Femur (tissue), 1 donor: ENCODE measurements at regions not wholly inside any gene's neighbourhood (a gene's known extent, or its start where the extent isn't known, plus 50 kb on each side); places are given as distances from the start of the nearest gene placed in this dataset.

Source experiments
- DNase-seq: peaks from one replicate; pipeline ENCODE4 v3.0.0-alpha.2; 2017

DNA sequence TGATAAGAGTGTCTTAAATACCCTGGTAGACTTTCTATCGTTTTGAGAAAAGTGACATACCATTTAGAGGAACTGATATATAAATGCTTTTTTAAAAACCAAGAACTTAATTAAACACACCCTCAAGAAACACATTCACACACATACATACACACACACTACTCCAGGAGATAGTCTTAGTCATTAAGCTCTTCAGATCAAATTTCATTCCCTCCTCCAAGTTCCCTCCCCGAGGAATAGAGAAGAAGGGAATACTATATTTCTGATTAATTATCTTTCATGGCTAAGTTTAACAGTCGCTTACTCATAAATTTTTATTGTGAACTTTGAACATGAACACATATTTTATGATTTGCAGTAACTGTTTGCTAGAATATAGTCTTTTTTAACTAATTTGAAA is 1109.5 kb downstream of the SLITRK1 start:
- DNase-seq = no peak

DNA sequence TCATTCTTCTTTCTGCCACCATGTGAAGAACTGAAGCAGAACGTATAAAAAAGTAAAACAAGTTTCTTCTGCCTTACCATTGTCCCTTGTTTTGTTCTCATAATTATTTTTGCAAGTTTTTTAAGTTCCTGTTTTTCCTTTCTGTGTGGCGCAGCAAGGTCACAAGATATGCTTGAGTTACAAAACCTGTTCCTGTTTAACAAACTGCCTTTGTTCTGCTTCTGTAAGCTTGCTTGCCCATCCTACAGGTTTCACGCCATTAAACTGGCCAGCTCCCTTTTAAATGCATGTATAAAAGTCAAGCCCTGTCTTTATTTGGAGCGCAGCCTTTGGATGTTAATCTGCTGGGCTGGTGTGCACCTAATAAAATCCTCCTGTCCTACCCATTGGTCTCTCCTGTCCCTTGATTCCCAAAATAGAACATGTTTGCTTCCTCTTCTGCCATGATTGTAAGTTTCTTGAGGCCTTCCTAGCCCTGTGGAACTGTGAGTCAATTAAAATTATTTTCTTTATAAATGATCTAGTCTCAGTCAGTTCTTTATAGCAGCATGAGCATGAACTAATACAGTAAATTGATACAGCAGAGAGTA is 1115.4 kb downstream of the SLITRK1 start:
- no peak for DNase-seq

DNA sequence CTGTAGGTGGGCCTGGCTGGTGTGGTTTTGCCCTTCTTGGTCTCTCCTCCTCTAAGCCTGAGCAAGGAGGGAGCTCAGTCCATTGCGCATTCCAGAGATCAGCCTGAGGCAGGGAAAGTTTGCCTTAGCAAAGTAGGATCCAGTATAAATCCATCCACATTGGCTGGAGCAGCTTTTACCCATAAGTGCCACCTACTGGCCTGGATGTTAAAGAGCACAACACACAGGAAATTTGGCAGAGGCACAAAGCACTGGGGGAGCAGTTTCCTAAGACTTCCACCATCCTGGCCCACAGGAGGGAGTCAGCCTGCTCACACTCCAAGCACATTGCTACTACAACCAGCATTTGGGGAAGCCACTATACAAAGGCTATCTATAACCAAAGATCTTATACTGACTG is 1124.2 kb downstream of the SLITRK1 start:
- no peak for DNase-seq

DNA sequence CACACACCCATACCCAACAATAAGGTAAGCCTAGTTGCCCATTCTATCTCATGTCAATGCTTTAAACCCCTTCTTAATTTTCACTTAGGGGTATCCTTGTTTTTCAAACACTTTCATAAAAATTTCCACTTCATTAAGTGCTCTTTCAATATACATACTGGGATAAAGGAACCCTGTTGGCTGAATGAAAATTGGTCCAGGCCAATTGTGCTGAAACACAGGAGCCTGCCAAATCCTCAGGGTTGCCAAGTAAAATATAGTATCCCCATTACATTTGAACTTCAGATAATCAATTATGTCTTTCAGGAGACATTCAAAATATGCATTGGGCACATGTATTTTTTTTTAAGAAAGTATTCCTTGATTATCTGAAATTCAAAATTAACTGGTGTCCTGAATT is 1131.1 kb downstream of the SLITRK1 start:
- no peak for DNase-seq

DNA sequence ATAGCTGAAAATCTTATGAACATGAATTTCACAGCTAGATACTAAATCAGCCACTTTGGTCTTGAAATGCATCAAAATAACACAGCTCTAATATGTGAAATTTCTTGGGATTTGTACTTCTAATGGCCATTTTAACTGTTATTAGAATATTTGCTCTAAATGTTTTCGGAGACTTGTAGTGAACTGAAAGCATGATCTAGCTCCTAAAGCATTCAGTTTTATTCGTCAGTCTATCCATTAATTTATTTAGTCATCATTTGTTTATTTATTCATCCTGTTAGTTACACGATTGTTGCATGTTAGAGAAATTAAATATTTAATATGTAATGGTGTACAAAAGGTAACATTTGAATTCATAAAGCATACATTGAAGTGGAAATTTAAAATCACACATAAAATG is 1132.7 kb downstream of the SLITRK1 start:
- DNase-seq = no peak

DNA sequence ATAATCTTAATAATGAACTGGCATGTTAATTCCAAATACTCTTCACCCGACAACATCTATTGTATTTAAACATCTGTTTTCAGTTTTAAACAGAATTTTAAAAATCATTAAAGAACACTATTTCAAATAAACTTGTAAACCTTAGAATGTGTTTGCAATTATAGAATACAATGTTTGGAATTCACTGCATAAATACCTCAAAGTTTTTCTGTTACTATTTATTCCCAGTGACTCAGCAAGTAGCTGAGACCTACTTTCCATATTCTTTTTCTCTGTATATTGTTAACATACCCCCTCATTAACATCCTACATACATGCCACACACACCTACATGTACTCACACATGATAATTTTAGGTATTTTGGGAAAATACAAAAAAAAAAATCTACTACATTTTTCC is 1134.3 kb downstream of the SLITRK1 start:
- no peak for DNase-seq

DNA sequence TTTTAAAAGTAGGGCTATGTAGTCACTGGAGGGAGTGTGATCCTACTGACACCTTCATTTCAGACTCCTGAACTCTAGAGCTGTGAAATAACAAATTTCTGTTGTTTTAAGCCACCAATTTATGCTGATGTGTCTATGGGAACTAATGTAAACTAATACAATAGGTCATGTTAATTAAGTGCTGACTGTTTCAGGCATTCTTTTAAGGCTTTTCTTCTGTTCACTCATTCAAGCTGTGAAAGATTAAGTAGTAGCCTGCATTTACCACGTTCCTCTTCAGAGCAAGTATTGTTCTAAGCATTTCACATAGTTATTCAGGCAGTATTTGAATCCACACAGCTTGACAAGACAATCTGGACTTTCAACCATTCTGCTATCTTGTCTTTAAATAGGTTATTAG is 1135.0 kb downstream of the SLITRK1 start:
- DNase-seq = no peak

DNA sequence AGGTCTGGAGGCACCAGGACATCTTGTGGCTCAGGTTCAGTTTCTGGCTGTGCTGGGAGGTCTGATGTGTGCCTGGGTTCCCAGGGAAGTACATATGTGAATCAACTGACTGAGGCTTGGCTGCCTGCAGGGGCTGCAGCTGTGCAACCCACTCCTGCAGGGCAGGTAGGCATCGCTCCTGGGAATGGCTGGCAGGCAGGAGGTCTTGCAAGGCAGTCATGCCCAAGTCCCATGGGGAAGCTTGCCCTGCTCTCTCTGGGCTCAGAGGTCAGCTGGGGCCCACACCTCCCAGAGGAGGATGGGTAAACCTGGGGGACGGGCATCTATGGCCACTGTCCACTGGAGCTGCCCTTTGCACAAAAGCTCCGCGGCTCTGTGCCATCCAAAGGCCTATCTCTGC is 1141.8 kb downstream of the SLITRK1 start:
- no peak for DNase-seq

DNA sequence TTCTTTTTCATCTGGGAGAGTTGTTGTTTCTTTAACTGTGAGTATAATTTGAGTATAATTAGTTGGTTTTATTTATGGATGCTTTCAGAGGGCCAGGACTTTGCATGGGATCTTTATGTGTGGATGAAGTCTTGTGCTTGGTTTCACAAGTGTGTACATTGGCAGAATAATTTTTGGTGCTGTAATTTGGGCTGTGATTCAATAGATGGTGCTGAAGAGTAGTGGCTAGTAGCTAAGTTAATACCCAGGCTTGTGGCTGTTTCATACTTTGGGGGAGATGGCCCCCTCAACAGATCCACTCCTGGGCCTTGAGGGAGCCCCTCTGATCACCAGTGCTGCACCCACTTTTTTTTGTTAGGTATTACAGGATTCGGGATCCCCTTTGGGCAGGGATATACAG is 1142.4 kb downstream of the SLITRK1 start:
- no peak for DNase-seq

DNA sequence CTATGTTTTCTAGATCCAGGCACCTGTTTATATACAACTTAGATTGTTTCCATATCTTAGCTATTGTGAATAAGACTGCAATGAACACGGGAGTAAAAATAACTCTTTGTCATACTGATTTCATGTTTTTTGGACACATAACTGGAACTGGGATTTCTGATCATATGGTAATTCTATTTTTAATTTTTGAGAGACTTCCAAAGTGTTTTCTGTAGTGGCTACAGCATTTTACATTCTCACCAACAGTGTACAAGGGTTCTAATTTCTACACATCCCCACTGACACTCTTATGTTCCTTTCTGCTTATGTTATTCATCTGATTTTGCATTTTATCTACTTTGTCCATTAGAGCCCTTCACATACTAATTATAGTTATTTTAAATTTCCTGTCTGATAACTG is 1152.9 kb downstream of the SLITRK1 start:
- DNase-seq = no peak

DNA sequence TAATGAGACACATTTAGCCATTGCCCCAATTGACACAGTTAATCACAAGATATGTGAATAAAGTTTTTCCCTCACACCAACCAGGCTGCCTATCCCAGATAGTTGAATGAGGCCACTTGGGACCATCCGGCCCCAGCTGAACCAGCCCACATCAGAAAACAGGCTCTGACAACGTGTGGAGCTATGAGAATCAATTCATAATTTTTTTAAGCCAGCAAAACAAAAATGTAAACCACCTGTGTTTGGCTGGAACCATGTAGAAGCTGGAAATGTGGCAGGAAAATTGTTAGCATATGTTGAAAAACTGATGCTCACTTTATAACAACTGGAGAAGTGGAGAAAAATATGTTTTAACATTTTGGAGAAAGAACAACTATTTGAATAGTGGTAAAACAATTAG is 1161.3 kb downstream of the SLITRK1 start:
- DNase-seq = no peak

DNA sequence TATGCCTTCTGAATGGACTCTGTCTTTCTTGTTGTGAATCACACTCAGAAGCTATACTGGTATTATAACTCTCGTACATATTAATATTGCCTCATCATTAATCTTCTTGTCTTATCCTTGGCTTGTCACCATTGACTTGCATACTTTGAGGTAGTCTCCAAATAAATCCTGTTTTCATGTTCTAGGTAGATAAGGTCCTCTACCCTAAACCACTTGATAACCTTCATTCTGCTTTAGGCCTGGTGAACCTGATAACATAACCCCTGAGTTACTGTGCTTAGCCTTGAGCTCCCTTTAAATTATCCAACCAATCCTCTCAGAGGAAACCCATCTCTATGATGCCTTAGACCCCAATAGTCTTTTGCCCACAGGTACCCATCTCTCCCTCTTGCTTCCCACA is 1162.3 kb downstream of the SLITRK1 start:
- DNase-seq = no peak

DNA sequence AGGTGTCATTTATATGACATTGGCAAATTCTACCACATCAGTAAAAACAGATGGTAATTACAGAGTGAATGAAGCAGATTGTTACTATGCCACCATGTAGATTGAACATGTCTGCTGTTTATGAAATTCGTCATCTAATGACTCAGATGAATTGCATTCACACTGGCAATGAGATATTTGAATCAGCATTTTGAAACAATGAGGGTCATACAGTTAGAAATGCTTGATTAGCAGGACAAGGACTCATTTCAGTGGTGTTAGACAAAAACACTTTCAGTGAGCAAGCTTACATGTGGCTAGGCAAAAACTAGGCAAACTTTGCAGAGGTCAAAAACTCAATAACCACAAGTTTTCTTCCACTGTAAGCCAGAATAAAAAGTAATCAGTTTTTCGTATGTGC is 1165.0 kb downstream of the SLITRK1 start:
- DNase-seq = no peak

DNA sequence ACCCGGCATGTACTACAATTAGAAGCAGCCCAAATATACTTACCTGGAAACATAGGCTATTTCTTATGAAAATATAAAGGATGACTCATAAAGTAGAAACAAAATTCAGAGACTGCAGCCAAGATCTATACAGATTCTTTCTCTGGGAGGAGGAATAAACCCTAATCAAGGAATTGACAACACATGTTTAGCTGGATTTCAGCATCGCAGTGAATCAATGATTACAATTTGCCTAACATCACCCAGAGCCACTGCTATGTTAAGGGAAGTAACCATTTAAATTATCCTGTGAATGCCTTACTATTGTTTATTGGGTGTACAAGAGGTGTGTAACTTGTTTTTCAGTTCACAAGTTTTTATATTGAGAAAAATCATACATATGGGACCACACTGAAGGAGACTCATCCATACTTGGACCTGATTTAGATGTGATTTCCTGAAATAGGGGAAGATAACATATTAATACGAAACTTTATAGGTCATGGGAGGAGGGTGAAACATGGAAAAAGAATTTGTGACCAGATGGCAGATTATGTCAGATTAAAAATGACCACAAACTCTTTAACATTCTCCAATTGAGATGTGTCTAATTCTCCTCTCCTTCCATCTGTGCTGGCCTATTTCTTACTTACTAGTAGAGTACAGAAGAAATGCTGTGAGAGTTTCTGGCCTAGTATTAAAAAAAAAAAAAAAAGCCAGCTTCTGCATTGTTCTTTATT is 1168.4 kb downstream of the SLITRK1 start:
- DNase-seq = no peak

DNA sequence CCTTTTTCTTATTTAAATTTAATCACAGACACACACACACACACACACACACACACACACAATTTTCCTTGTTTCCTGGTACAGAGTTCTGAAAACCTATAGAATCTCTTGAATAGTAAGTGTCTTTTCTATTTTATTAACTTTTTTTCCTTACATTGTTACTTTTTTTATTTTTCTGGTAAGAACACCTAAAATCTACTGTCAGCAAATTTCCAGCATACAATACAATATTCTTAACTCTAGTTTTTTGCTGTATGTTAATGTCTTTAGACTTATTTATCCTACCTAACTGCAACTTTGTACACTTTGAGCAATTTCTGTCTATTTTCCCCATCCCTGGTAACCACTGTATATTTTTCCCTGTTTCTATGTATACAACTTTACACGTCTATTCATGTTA is 1179.8 kb downstream of the SLITRK1 start:
- DNase-seq = no peak

DNA sequence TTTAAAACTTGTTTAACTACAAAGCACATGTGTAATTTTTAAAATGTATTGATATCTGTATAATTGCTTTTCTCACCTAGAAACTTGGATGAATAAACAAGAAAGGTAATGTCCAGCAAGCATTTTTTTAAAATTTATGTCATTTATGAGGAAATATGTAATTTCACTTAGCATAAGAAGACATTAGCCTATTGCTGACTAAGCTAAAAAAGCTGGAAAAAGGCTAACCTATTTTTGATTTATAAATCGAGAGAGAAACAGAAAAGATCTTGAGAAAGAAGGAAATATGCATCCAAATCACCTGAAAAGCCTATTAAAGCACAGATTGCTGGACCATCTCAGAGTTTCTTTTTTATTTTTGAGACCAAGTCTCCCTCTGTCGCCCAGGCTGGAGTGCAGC is 1181.3 kb downstream of the SLITRK1 start:
- no peak for DNase-seq

DNA sequence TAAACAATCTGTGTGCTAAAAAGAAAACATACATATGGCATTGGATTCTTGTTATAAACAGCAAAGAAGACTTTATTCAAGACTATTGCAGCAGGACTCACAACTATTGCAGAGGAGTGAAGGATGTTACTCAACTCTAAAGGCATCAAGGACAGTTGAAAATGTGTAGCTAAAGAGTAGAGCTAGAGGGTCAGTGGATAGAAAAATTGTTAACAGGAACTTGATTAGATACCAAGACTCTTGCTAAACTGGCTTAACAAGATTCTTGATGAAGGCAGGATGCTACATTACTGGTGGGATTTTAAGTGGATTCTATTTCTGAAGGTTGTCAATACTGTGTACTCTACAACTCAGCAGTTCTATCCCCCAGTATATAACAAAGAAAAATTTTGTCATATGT is 1183.3 kb downstream of the SLITRK1 start:
- no peak for DNase-seq

DNA sequence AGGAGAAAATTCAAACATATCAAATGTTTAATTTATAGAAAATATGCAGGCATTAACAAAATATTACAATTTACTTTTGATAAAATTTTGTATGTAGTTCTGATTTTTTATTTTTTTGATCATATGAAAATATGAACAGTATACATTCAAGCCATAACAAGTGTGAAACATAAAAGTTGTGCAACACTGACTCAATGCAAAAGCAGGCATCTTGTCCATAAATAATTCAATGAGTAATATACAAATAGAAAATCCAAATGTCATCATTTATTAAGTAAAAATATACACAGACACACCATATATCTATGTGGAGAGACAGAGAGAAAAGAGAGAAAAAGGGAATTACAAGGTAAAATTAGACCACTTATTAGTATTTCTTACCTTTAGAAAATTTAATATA is 1183.9 kb downstream of the SLITRK1 start:
- DNase-seq = no peak

DNA sequence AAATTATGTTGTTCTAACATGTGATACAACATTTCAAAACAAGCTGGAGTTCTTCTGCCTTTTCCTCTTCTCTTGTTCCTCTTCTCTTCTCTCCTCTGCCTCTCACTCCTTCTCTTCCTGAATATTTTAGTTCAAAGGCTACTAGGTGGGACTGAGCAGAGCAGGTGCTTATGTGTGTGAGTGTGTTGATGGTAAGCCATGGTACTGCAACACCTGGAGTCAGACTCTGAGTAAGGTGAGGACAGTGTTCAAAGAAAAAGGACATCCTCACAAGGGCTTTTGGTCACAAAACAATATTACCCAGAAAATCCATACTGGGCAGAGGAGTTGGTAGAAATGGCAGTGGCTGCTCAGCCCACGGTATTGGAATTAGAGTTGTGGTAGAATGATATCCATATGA is 1188.7 kb downstream of the SLITRK1 start:
- DNase-seq = no peak

DNA sequence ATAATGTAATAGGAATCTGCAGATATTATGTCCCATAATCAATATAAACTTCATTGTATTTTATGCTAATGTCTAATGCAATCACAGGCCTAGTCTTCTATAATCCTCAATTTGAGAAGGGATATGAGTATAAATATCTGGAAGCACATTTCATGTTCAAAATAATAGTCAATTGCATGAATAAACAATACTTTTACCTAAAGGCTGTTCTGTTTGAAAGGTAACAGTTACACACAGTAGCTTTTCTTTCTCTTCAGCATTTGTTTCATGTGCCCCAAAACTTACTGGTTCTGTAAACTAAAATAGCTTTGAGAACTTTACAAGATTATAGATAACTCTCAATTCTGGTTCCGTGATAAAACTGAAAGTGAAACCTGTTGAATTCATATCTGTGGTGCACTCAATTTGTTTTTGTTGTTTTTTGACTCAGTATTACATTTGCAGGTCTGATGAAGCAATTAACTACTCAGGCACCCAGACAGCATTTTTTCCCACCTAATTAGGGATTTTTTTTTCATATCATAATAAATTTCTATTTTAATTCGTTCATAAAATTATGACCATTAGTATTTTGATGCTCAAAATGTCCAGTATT is 1193.8 kb downstream of the SLITRK1 start:
- DNase-seq = no peak

DNA sequence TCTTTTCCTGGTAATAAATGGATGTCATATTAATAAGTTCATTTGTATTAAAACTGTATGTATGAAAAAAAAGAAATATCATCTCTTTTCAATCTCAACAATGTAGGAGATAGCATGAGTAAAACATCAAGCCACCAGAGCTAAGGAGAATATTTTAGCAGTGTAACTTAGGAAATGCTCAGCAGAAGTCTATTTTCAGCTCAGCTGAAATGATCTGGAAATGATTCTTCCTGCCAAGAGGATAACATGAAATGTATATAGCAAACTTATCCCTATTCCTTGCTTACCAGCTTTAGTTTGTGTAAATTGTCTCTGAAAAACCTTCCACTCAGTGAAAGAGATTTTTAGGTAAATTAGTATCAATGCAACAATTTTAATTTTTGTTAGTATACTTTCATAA is 1194.4 kb downstream of the SLITRK1 start:
- DNase-seq = no peak

DNA sequence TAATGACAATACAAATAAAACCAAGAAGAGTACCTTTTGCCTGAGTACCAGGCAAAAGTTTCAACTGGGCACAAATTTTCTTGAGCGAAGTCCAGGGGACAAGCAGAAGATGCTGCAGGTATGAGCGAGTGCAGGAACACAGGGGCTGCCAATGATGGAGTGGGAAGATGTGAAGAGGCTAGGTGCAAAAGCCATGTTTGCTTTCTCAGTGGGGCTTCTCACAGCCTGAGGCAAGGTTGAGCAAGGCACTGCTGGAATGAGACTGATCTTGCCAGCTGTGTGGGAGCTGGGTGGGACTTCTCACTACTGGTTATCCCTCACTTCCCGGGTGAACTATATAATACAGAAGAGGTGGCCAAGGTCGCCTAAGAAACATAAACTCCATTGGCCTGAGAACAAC is 1200.7 kb downstream of the SLITRK1 start:
- DNase-seq = no peak

DNA sequence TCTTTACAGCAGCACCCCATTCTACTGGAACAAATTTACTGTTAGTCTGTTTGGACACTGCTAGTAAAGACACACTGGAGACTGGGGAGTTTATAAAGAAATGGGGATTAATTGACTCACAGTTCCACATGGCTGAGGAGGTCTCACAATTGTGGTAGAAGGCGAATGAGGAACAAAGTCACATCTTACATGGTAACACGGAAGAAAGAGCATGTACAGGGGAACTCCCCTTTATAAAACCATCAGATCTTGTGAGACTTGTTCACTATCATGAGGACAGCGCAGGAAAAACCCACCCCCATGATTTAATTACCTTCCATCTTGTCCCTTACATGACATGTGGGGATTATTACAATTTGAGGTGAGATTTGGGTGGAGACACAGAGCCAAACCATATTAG is 1204.2 kb downstream of the SLITRK1 start:
- no peak for DNase-seq

DNA sequence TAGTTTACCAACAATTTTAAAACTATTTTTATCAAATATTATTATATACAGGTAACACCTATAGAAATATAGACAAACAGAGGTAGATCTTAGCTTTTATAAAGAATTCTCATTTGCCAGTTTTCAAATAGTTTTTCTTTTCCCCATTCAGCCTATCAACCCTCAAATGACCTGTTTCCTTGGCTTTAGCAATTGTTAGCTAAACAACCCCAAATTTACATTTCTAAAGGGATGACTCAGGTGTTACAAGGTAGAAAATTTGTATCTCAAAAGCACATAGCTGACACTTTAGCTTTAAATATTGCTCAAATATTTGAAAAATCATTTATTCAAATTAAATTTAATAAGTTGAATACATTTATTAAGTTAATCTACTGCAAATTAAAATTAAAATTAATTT is 1207.2 kb downstream of the SLITRK1 start:
- DNase-seq = no peak

DNA sequence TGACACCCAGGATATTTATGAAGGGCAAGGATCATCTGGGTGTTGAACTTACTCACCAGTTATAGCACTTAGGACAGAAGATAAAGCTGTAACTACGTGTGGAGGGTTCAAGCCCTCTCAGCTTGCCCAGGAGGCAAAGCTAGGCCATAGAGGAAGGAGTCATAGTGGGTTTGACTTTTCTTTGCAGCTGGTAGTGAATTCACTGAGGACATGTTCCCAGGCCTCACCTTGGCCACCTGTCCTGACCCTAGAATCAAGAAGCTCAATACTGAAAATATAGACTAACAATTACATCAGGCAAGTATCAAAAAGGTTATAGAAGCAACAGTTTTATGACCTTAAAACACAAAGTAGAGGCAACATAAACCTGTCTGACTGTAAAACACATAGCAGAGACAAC is 1207.7 kb downstream of the SLITRK1 start:
- DNase-seq = no peak
